ENCODE measurements at regions not wholly inside any gene's neighbourhood (a gene's known extent, or its start where the extent isn't known, plus 50 kb on each side); places are given as distances from the start of the nearest gene placed in this dataset.
"Not testable (repeated sequence)": the region's sequence is repeated elsewhere in the genome, so short reads cannot be mapped to it uniquely, and the experiment has no call there.

- DNase-seq (ENCODE audit: low read depth in 2 of 2); H3K4me3 ChIP-seq (replicated peaks in 1 of 2; ENCODE audit: low read depth in 2 of 2, low read length in 2 of 2): not testable (repeated sequence)
Observed at GRCh38 chr9:41280299-41281238, 91.5 kb upstream of the ZNG1F start.

- H3K4me3 ChIP-seq (replicated peaks in 1 of 2; ENCODE audit: low read depth in 2 of 2, low read length in 2 of 2); DNase-seq (ENCODE audit: low read depth in 2 of 2): not testable (repeated sequence)
Observed at GRCh38 chr9:41279437-41279836, 90.3 kb upstream of the ZNG1F start.

- not testable (repeated sequence) for H3K4me3 ChIP-seq (replicated peaks in 1 of 2; ENCODE audit: low read depth in 2 of 2, low read length in 2 of 2); DNase-seq (ENCODE audit: low read depth in 2 of 2)
Observed at GRCh38 chr9:41279033-41279432, 89.9 kb upstream of the ZNG1F start.

GRCh38 chr9:41273549-41274267 lies 84.6 kb upstream of the ZNG1F start:
- DNase-seq (ENCODE audit: low read depth in 2 of 2) = peak; percentile 35 to 65
- H3K4me3 ChIP-seq (replicated peaks in 1 of 2; ENCODE audit: low read depth in 2 of 2, low read length in 2 of 2) = peak overlapping the region; percentile 42 to 50

GRCh38 chr9:41272879-41273548 lies 83.9 kb upstream of the ZNG1F start:
- DNase-seq (ENCODE audit: low read depth in 2 of 2) = not testable (repeated sequence)
- H3K4me3 ChIP-seq (replicated peaks in 1 of 2; ENCODE audit: low read depth in 2 of 2, low read length in 2 of 2) = peak overlapping the region; percentile 7 to 15

GRCh38 chr9:41270992-41271391 lies 81.9 kb upstream of the ZNG1F start:
- H3K4me3 ChIP-seq (replicated peaks in 1 of 2; ENCODE audit: low read depth in 2 of 2, low read length in 2 of 2); DNase-seq (ENCODE audit: low read depth in 2 of 2): not testable (repeated sequence)

- H3K4me3 ChIP-seq (replicated peaks in 1 of 2; ENCODE audit: low read depth in 2 of 2, low read length in 2 of 2); DNase-seq (ENCODE audit: low read depth in 2 of 2): not testable (repeated sequence)
Observed at GRCh38 chr9:41269471-41269870, 80.4 kb upstream of the ZNG1F start.

GRCh38 chr9:41269054-41269453 lies 79.9 kb upstream of the ZNG1F start:
- not testable (repeated sequence) for H3K4me3 ChIP-seq (replicated peaks in 1 of 2; ENCODE audit: low read depth in 2 of 2, low read length in 2 of 2); DNase-seq (ENCODE audit: low read depth in 2 of 2)

- DNase-seq (ENCODE audit: low read depth in 2 of 2); H3K4me3 ChIP-seq (replicated peaks in 1 of 2; ENCODE audit: low read depth in 2 of 2, low read length in 2 of 2): not testable (repeated sequence)
Observed at GRCh38 chr9:41266602-41267001, 77.5 kb upstream of the ZNG1F start.

- not testable (repeated sequence) for DNase-seq (ENCODE audit: low read depth in 2 of 2); H3K4me3 ChIP-seq (replicated peaks in 1 of 2; ENCODE audit: low read depth in 2 of 2, low read length in 2 of 2)
Observed at GRCh38 chr9:41266000-41266399, 76.9 kb upstream of the ZNG1F start.

- H3K4me3 ChIP-seq (replicated peaks in 1 of 2; ENCODE audit: low read depth in 2 of 2, low read length in 2 of 2); DNase-seq (ENCODE audit: low read depth in 2 of 2): not testable (repeated sequence)
Observed at GRCh38 chr9:41251973-41252372, 62.9 kb upstream of the ZNG1F start.

GRCh38 chr9:41251101-41251500 lies 62.0 kb upstream of the ZNG1F start:
- H3K4me3 ChIP-seq (replicated peaks in 1 of 2; ENCODE audit: low read depth in 2 of 2, low read length in 2 of 2); DNase-seq (ENCODE audit: low read depth in 2 of 2): not testable (repeated sequence)

GRCh38 chr9:41246702-41247101 lies 57.6 kb upstream of the ZNG1F start:
- H3K4me3 ChIP-seq (replicated peaks in 1 of 2; ENCODE audit: low read depth in 2 of 2, low read length in 2 of 2); DNase-seq (ENCODE audit: low read depth in 2 of 2): not testable (repeated sequence)
